HEK293 (cell line): ENCODE measurements at regions not wholly inside any gene's neighbourhood (a gene's known extent, or its start where the extent isn't known, plus 50 kb on each side); places are given as distances from the start of the nearest gene placed in this dataset.

Source experiments
- CTCF ChIP-seq: fragments of 450-650 bp; formaldehyde crosslinking; IDR thresholded peaks from 2 replicates; pipeline ENCODE4 v1.5.1; 2016; ENCODE audit warnings: missing biosample characterization, missing genetic modification characterization
- KLF16 ChIP-seq: fragments of 450-650 bp; formaldehyde crosslinking; IDR thresholded peaks from 2 replicates; pipeline ENCODE4 v1.5.1; 2017; ENCODE audit warnings: missing biosample characterization, missing genetic modification characterization
- ZBTB49 ChIP-seq: fragments of 450-650 bp; formaldehyde crosslinking; IDR thresholded peaks from 2 replicates; pipeline ENCODE4 v1.5.1; 2016; ENCODE audit warnings: missing biosample characterization, missing genetic modification characterization, low read depth
- ZNF426 ChIP-seq: fragments of 450-650 bp; formaldehyde crosslinking; IDR thresholded peaks from 2 replicates; pipeline ENCODE4 v1.5.1; 2017; ENCODE audit warnings: missing biosample characterization, missing genetic modification characterization, mild to moderate bottlenecking, inconsistent platforms, moderate library complexity
- ZNF530 ChIP-seq: fragments of 450-650 bp; formaldehyde crosslinking; IDR thresholded peaks from 2 replicates; pipeline ENCODE4 v1.5.1; 2016; ENCODE audit warnings: low read depth, missing biosample characterization, missing genetic modification characterization
- ZNF664 ChIP-seq: fragments of 450-650 bp; formaldehyde crosslinking; IDR thresholded peaks from 2 replicates; pipeline ENCODE4 v1.5.1; 2016; ENCODE audit warnings: missing biosample characterization, missing genetic modification characterization

- TF ChIP-seq ZBTB49 (no peak), CTCF (tag by site-specific recombination) (no peak), ZNF530 (no peak), KLF16 (tag by site-specific recombination) (no peak), ZNF664 (tag by site-specific recombination) (no peak), ZNF426 (tag by site-specific recombination) (no peak)
Observed at GRCh38 chr15:56805466-56806147, 72.3 kb upstream of the ZNF280D start.
